ENCODE measurements at regions not wholly inside any gene's neighbourhood (a gene's known extent, or its start where the extent isn't known, plus 50 kb on each side); places are given as distances from the start of the nearest gene placed in this dataset.

GRCh38 chr16:85380905-85381737 lies 232.0 kb upstream of the GSE1 start:
- no peak for DNase-seq

GRCh38 chr16:85381738-85382592 lies 231.2 kb upstream of the GSE1 start:
- DNase-seq = no peak

GRCh38 chr16:85382717-85383118 lies 230.4 kb upstream of the GSE1 start:
- DNase-seq = no peak

- no peak for DNase-seq
Observed at GRCh38 chr16:85383836-85384832, 229.0 kb upstream of the GSE1 start.

- DNase-seq = no peak
Observed at GRCh38 chr16:85384833-85385462, 228.2 kb upstream of the GSE1 start.

- no peak for DNase-seq
Observed at GRCh38 chr16:85385463-85386331, 227.4 kb upstream of the GSE1 start.

GRCh38 chr16:85386467-85387170 lies 226.5 kb upstream of the GSE1 start:
- no peak for DNase-seq

GRCh38 chr16:85387171-85387507 lies 226.0 kb upstream of the GSE1 start:
- no peak for DNase-seq

- no peak for DNase-seq
Observed at GRCh38 chr16:85387731-85388295, 225.3 kb upstream of the GSE1 start.

- no peak for DNase-seq
Observed at GRCh38 chr16:85389679-85390470, 223.2 kb upstream of the GSE1 start.

GRCh38 chr16:85390511-85391174 lies 222.5 kb upstream of the GSE1 start:
- no peak for DNase-seq

- no peak for DNase-seq
Observed at GRCh38 chr16:85391175-85391707, 221.9 kb upstream of the GSE1 start.

GRCh38 chr16:85391769-85392583 lies 221.1 kb upstream of the GSE1 start:
- DNase-seq = no peak

- no peak for DNase-seq
Observed at GRCh38 chr16:85392756-85393673, 220.1 kb upstream of the GSE1 start.

- DNase-seq = peak; percentile 68
Observed at GRCh38 chr16:85393674-85394451, 219.3 kb upstream of the GSE1 start.
